C4-2B (cell line): ENCODE measurements at regions not wholly inside any gene's neighbourhood (a gene's known extent, or its start where the extent isn't known, plus 50 kb on each side); places are given as distances from the start of the nearest gene placed in this dataset.

ENCODE experiments used
- H3K27ac ChIP-seq: fragments of 450-650 bp; 2 replicates; pipeline ENCODE4 v1.5.1; 2017
- ZFX ChIP-seq: fragments of 450-650 bp; IDR thresholded peaks from 2 replicates; pipeline ENCODE4 v1.6.1; 2017
- TF ChIP-seq, protein P1 (sequence below): fragments of 450-650 bp; conservative IDR thresholded peaks from 2 replicates; pipeline ENCODE4 v1.5.1; 2017; ENCODE audit warnings: mild to moderate bottlenecking

- peak overlapping the region; percentile 18 for H3K27ac ChIP-seq
- TF ChIP-seq, protein P1, sequence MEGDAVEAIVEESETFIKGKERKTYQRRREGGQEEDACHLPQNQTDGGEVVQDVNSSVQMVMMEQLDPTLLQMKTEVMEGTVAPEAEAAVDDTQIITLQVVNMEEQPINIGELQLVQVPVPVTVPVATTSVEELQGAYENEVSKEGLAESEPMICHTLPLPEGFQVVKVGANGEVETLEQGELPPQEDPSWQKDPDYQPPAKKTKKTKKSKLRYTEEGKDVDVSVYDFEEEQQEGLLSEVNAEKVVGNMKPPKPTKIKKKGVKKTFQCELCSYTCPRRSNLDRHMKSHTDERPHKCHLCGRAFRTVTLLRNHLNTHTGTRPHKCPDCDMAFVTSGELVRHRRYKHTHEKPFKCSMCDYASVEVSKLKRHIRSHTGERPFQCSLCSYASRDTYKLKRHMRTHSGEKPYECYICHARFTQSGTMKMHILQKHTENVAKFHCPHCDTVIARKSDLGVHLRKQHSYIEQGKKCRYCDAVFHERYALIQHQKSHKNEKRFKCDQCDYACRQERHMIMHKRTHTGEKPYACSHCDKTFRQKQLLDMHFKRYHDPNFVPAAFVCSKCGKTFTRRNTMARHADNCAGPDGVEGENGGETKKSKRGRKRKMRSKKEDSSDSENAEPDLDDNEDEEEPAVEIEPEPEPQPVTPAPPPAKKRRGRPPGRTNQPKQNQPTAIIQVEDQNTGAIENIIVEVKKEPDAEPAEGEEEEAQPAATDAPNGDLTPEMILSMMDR: no peak
- TF ChIP-seq ZFX: no peak; the same call in 1 of the 2 replicates
These were observed 222.4 kb downstream of the RPS24 start for GRCh38 chr10:78255796-78256638.

DNA sequence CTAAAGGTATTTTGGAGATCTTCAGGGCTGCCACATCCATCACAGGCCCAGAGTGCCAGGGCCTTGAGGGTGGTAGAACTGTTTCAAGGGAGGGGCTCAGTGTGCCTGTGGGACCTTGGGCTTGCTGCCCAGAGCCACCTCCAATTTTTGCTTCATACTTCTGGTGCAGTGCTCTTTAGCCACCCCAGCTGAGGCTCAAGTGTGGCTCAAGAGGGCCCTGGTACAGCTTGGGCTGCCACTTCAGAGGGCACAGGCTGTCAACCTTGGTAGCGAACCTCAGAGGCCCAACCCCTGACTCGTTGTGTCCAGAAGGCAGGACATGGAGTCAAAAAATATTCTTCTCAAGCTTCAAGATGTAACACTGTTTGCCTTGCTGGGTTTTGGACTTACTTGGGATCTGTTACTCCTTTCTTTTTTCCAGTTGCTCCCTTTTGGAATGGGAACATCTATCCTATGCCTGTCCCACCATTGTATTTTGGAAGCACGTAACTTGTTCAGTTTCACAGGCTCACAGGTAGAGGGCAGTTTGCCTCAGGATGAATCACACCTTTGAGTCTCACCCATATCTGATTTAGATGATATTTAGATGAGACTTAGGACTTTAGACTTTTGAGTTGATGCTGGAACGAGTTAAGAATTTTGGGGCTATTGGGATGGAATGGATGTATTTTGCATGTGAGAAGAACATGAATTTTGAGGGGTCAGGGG is 224.8 kb downstream of the RPS24 start:
- TF ChIP-seq ZFX: no peak
- TF ChIP-seq, protein P1: no peak; the same call in 1 of the 2 replicates
- no peak overlapping the region for H3K27ac ChIP-seq

GRCh38 chr10:78259391-78259790 is 225.7 kb downstream of the RPS24 start:
- TF ChIP-seq, protein P1: no peak
- TF ChIP-seq ZFX: no peak
- no peak overlapping the region for H3K27ac ChIP-seq

DNA sequence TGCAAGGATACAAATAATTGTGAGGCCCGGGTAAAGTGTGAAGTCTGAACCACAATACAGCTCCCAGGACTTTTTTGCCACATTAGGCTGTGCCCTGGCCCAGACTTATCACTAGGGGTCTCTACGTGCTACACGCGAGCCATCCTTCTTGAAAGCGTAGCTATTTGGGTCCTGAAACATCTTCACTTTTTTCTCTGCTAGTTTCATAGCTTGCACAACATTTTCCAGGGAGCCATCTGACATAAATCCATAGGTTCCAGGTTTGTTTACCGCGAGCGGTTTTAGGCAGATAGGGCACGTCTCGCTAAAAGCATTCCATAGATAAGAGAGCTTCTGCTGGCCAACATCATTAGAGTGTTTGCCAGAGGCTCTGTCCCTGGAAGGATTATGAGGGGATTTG is 226.5 kb downstream of the RPS24 start:
- H3K27ac ChIP-seq: no peak overlapping the region
- TF ChIP-seq, protein P1: no peak
- TF ChIP-seq ZFX: no peak

DNA sequence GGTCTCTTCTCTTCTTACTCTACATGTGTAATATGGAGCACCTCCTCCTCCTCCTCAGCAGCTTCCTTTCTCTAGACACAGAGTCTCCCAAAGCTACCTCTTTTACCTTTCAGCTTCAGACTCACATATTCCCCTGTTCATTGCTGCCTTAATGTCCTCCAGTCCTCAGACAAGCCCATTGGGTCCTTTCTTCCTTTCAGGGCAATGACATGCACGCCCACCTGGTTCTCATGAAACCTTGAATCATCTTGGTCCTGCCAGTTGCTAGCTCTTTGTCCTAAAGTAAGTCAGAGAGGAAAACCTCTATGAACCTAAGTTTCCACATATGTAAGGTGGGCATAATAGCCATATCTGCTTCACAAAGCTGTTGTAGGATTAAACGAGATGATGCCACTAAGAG is 227.0 kb downstream of the RPS24 start:
- TF ChIP-seq, protein P1: no peak
- no peak for TF ChIP-seq ZFX
- no peak overlapping the region for H3K27ac ChIP-seq

DNA sequence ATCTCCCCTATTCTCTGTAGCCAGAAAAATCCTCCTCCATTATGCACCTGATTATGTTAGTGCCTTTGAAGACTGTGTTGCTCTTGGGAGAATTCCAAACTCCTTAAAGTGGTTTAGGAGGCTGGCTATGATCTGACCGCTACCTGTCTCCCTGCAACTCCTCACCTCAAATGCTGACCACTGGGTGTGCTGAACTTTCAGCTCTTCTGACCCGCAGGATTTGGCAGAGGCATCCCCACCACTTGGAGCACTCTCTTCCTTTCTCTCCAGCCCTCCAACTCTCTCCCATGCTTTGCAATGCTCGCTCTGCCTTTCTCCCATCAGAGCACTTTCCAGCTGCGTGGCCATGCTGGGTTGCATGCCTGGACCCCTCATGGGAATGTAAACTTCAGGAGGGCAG is 227.6 kb downstream of the RPS24 start:
- TF ChIP-seq ZFX: no peak
- TF ChIP-seq, protein P1: no peak
- H3K27ac ChIP-seq: no peak overlapping the region

GRCh38 chr10:78262860-78263259 is 229.2 kb downstream of the RPS24 start:
- no peak for TF ChIP-seq ZFX
- TF ChIP-seq, protein P1: no peak
- H3K27ac ChIP-seq: no peak overlapping the region
